Pancreas (tissue), 10 donors: ENCODE measurements at regions not wholly inside any gene's neighbourhood (a gene's known extent, or its start where the extent isn't known, plus 50 kb on each side); places are given as distances from the start of the nearest gene placed in this dataset.

Experiments used
- ATAC-seq, 4 donors: fragments of 200-7000 bp; cut with Tn5 transposase; one replicate each; pipeline versions ENCODE4 v1.8.0 to v1.9.1; 2020; ENCODE audit warnings: mild to moderate bottlenecking in 4 of 4, moderate library complexity in 4 of 4
- DNase-seq, 6 donors: peaks; one replicate each; pipeline ENCODE4 v3.0.0-alpha.2; 2020
- FAIRE-seq: peaks from 2 replicates; lab custom pipeline; 2012; peaks lifted over from hg19 to GRCh38; lab: Jason Lieb, UNC
- H3K27ac ChIP-seq, 4 donors: fragments of 200-600 bp; sonication (generic); 1 replicate in 3 of 4; 2 replicates in 1 of 4; pipeline versions ENCODE4 v1.5.0 to v1.8.0; 2020
- H3K27me3 ChIP-seq, 4 donors: fragments of 200-600 bp; one replicate each; pipeline ENCODE4 v1.8.0; 2021
- H3K36me3 ChIP-seq, 3 donors: fragments of 200-600 bp; sonication (generic) in 1 of 3; one replicate each; pipeline versions ENCODE4 v1.5.0 to v1.8.0; 2020 to 2021
- H3K4me1 ChIP-seq, 3 donors: fragments of 200-600 bp; one replicate each; pipeline ENCODE4 v1.8.0; 2021
- H3K4me3 ChIP-seq, 4 donors: fragments of 200-600 bp; sonication (generic) in 2 of 4; one replicate each; pipeline versions ENCODE4 v1.5.0 to v1.8.0; 2020 to 2021
- H3K9me3 ChIP-seq, 4 donors: fragments of 200-600 bp; one replicate each; pipeline ENCODE4 v1.8.0; 2021
- CTCF ChIP-seq, 4 donors: fragments of 200-600 bp; sonication (generic) in 3 of 4; IDR thresholded peaks; one replicate each; pipeline versions ENCODE4 v1.5.0 to v1.8.0; 2021; ENCODE audit warnings: antibody characterized with exemption in 4 of 4
- WGBS, 2 donors: extraction: QIAGEN DNeasy Blood & Tissue Kit; methylation state at CpG; one replicate each; pipeline ENCODE4 v1.1.7; 2013; 5-methylcytosine and 5-hydroxymethylcytosine counted together
- intact Hi-C, 3 donors: fragments of 100-400 bp; cut with DNase I; formaldehyde crosslinking; loops; one replicate each; pipeline versions ENCODE4 v1.11.1 to v1.14.2; 2022
- donor health status: healthy with polysubstance abuse.
- donor health status: DM: no; HTN: no; CAD: no; lungs with moderate emphysema.
- donor health status: DM: no; HTN: no; CAD: no.
- donor health status: control.
- donor health status: control.
- donor health status: Bipolar disorder and iron deficiency.
- donor health status: DM: yes; HTN: yes; CAD: no.
- donor health status: DM: no; HTN: no; CAD: no.
- donor health status: DM: no; HTN: no; CAD: no.
- donor health status: DM: yes; HTN: yes; CAD: no.

DNA sequence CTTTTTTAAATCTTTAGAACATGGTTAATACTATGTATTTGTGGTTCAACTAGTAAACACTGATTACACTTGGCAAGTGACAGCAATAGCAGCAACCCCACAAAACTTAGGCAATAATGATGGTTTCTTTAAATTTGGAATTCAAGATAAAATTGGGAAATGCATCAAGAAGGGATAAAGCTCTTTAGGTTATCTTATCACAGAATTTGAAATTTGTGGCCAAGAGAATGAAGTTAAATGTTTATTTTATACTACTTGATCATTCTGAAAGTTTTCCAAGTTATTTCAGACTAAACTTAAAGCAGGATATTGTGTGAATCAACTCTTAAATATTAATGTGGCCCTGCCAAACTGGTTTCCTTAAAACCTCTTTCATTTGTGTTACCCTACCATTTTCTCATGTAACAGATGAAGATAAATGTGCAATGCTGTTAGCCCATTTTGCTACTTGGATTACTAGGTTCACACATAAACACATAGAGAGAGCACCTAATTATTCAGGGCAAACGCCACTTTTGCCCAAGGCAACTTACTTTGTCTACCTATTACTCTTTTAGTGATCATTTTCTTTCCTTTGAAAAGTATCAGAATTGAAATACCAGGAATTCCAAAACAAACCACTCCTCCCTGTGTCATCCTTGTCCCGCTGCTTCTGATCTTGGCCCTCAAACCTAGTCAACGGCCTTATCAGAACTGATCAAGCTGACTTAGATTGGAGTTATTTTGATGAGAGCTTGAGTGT lies 186.7 kb upstream of the TENT5A start:
- H3K27me3 ChIP-seq: no peaks in the 10 kb centered on the region
- 56 to 60% methylated on average over 3 of the region's 3 CpGs for WGBS, 2 donors
- peak; percentile 34 for FAIRE-seq
- H3K9me3 ChIP-seq: no peaks in the 10 kb centered on the region
- no peak overlapping the region for H3K4me3 ChIP-seq
- intact Hi-C loops: no loop called here
- peak overlapping the region in 2 of 4 donors; percentile 72 to 85 for H3K27ac ChIP-seq
- DNase-seq: no peak
- TF ChIP-seq CTCF (IDR thresholded peaks at IDR 0.05): no peak
- peaks cover 10 to 31% (median 30%) of the 10 kb centered on the region in 3 donors for H3K4me1 ChIP-seq
- ATAC-seq: peak in 1 of 4 donors; percentile 3
- H3K36me3 ChIP-seq: no peaks in the 10 kb centered on the region

GRCh38 chr6:81938014-81938856 lies 185.8 kb upstream of the TENT5A start:
- no peaks in the 10 kb centered on the region for H3K27me3 ChIP-seq
- peak; percentile 83 to 92 (median 87) for ATAC-seq
- intact Hi-C loops: no loop called here
- H3K4me1 ChIP-seq: peaks cover 10 to 35% (median 30%) of the 10 kb centered on the region in 3 donors
- DNase-seq: peak in 3 of 6 donors; percentile 29 to 50 (median 34)
- no peaks in the 10 kb centered on the region for H3K36me3 ChIP-seq
- TF ChIP-seq CTCF (IDR thresholded peaks at IDR 0.05): no peak
- H3K9me3 ChIP-seq: no peaks in the 10 kb centered on the region
- WGBS, 2 donors: 8 to 10% methylated on average over 4 of the region's 4 CpGs
- H3K4me3 ChIP-seq: peak overlapping the region in 1 of 4 donors; percentile 3
- peak; percentile 47 for FAIRE-seq
- peak overlapping the region in 2 of 4 donors; percentile 72 to 85 for H3K27ac ChIP-seq

DNA sequence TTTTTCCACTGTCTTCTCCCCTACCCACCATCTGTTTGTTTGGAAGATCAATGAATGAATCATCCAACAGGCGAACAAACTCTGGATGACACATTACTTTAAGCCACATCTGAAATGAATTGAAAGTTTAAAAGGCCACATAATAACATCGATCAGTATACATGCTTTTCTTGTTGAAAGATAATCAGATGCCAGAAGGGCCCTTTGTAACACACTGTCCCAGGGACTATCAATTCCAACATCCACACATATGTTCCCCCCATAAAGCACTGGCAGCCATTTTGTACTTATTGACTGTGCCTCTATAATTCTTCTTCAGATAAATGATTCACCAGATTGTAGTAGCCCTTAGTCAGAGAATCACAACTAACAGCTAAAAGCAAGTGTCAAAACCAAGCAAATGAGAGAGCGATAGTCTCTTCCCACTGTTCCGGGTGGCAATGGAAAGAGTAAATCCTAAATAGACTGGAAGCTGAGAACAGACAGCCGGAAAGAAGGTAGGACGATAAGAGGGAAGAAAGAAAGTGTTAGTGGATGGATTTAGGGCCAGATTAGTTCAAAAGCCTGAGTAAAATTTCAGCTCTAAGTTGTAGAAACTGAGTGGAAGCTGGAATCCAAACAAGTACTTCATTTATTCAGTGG lies 184.9 kb upstream of the TENT5A start:
- no peak for DNase-seq
- 81 to 95% methylated on average over 6 of the region's 6 CpGs for WGBS, 2 donors
- intact Hi-C loops: no loop called here

GRCh38 chr6:81934936-81935335 lies 182.5 kb upstream of the TENT5A start:
- H3K9me3 ChIP-seq: no peaks in the 10 kb centered on the region
- 93 to 94% methylated on average over 1 of the region's 1 CpG for WGBS, 2 donors
- H3K27me3 ChIP-seq: no peaks in the 10 kb centered on the region
- TF ChIP-seq CTCF (IDR thresholded peaks at IDR 0.05): no peak
- no peak overlapping the region for H3K27ac ChIP-seq
- intact Hi-C loops: no loop called here
- ATAC-seq (no peak), DNase-seq (no peak), FAIRE-seq (no peak)
- no peaks in the 10 kb centered on the region for H3K36me3 ChIP-seq
- H3K4me1 ChIP-seq: peaks cover 6 to 22% (median 19%) of the 10 kb centered on the region in 3 donors
- H3K4me3 ChIP-seq: no peak overlapping the region

More for the DNA sequence above, 184.9 kb upstream of the TENT5A start:
- Histone ChIP-seq H3K9me3 (no peaks in the 10 kb centered on the region), H3K27me3 (no peaks in the 10 kb centered on the region), H3K4me3 (peak overlapping the region in 1 of 4 donors; percentile 3), H3K27ac (peak overlapping the region in 2 of 4 donors; percentile 72 to 85), H3K4me1 (peaks cover 10 to 35% (median 30%) of the 10 kb centered on the region in 3 donors), H3K36me3 (no peaks in the 10 kb centered on the region)
- FAIRE-seq (no peak), ATAC-seq (no peak)
- no peak for TF ChIP-seq CTCF (IDR thresholded peaks at IDR 0.05)
